Calu3 (cell line): ENCODE measurements at regions not wholly inside any gene's neighbourhood (a gene's known extent, or its start where the extent isn't known, plus 50 kb on each side); places are given as distances from the start of the nearest gene placed in this dataset.
"Not testable (repeated sequence)": the region's sequence is repeated elsewhere in the genome, so short reads cannot be mapped to it uniquely, and the experiment has no call there.

ENCODE experiments used
- BruUV-seq: library from RNA; stranded (reverse); fragments of 400-500 nt; replicated peaks from 2 replicates; lab custom pipeline; 2021; lab: Mats Ljungman, UMichigan
- CTCF ChIA-PET: fragments of 300-600 bp; sonication (Branson Sonifier 250); formaldehyde crosslinking; loops from one replicate; lab custom pipeline; 2022; ENCODE audit warnings: antibody characterized with exemption; lab: Charles Lee
- DNase-seq: peaks from one replicate; pipeline ENCODE4 v3.0.0; 2022
- H3K27ac Mint-ChIP-seq: one replicate; pipeline ENCODE4 v1.8.0; 2022; ENCODE audit warnings: mixed read lengths; ENCODE audit not compliant: unreplicated experiment
- H3K27me3 Mint-ChIP-seq: one replicate; pipeline ENCODE4 v1.8.0; 2022; ENCODE audit warnings: mixed read lengths; ENCODE audit not compliant: unreplicated experiment
- H3K36me3 Mint-ChIP-seq: one replicate; pipeline ENCODE4 v1.8.0; 2022; ENCODE audit warnings: mild to moderate bottlenecking, moderate library complexity, mixed read lengths; ENCODE audit not compliant: insufficient read depth, unreplicated experiment
- H3K4me1 Mint-ChIP-seq: one replicate; pipeline ENCODE4 v1.8.0; 2022; ENCODE audit warnings: mild to moderate bottlenecking, low read depth, mixed read lengths; ENCODE audit not compliant: unreplicated experiment
- H3K4me3 Mint-ChIP-seq: one replicate; pipeline ENCODE4 v1.8.0; 2022; ENCODE audit warnings: mild to moderate bottlenecking, low read depth, moderate library complexity, mixed read lengths; ENCODE audit not compliant: unreplicated experiment
- H3K9me3 Mint-ChIP-seq: one replicate; pipeline ENCODE4 v1.8.0; 2022; ENCODE audit warnings: low read depth, mixed read lengths; ENCODE audit not compliant: unreplicated experiment
- CTCF ChIP-seq: fragments of 200-600 bp; IDR thresholded peaks from one replicate; pipeline ENCODE4 v1.8.0; 2022; ENCODE audit warnings: antibody characterized with exemption; ENCODE audit not compliant: unreplicated experiment
- intact Hi-C: fragments of 100-400 bp; cut with micrococcal nuclease; formaldehyde crosslinking; loops from one replicate; pipeline ENCODE4 v1.10.0; 2022; ENCODE audit not compliant: unreplicated experiment

- TF ChIP-seq CTCF: no peak
- no TSS peak for BruUV-seq
- intact Hi-C loops: no loop called here
- DNase-seq: no peak
- no peak overlapping the region for H3K4me3 Mint-ChIP-seq
- H3K9me3 Mint-ChIP-seq: peaks cover 15% of the 10 kb centered on the region
- no peaks in the 10 kb centered on the region for H3K4me1 Mint-ChIP-seq
- CTCF ChIA-PET: no interaction called here
- H3K36me3 Mint-ChIP-seq: no peaks in the 10 kb centered on the region
- no peaks in the 10 kb centered on the region for H3K27me3 Mint-ChIP-seq
- H3K27ac Mint-ChIP-seq: no peak overlapping the region
Observed at GRCh38 chrX:6954836-6955235, 192.7 kb upstream of the STS start.

- intact Hi-C loops: no loop called here
- Mint-ChIP-seq H3K4me1 (no peaks in the 10 kb centered on the region), H3K4me3 (no peak overlapping the region), H3K27ac (no peak overlapping the region), H3K9me3 (peaks cover 9% of the 10 kb centered on the region), H3K27me3 (no peaks in the 10 kb centered on the region), H3K36me3 (no peaks in the 10 kb centered on the region)
- DNase-seq: no peak
- no peak for TF ChIP-seq CTCF
- CTCF ChIA-PET: no interaction called here
- BruUV-seq: no TSS peak
Observed at GRCh38 chrX:6946168-6946567, 201.3 kb upstream of the STS start.

GRCh38 chrX:6941041-6941440 is 206.5 kb upstream of the STS start:
- no peak for DNase-seq
- no peak for TF ChIP-seq CTCF
- intact Hi-C loops: no loop called here
- no peak overlapping the region for H3K27ac Mint-ChIP-seq
- H3K4me3 Mint-ChIP-seq: no peak overlapping the region
- H3K27me3 Mint-ChIP-seq: no peaks in the 10 kb centered on the region
- no peaks in the 10 kb centered on the region for H3K4me1 Mint-ChIP-seq
- no TSS peak for BruUV-seq
- no peaks in the 10 kb centered on the region for H3K36me3 Mint-ChIP-seq
- CTCF ChIA-PET: no interaction called here
- H3K9me3 Mint-ChIP-seq: peaks cover 2% of the 10 kb centered on the region

GRCh38 chrX:6932942-6933341 is 214.6 kb upstream of the STS start:
- DNase-seq, H3K4me1 Mint-ChIP-seq, H3K4me3 Mint-ChIP-seq, H3K27me3 Mint-ChIP-seq, intact Hi-C loops, BruUV-seq, H3K27ac Mint-ChIP-seq, H3K9me3 Mint-ChIP-seq, H3K36me3 Mint-ChIP-seq, CTCF ChIA-PET: not testable (repeated sequence)

- H3K4me3 Mint-ChIP-seq: no peak overlapping the region
- BruUV-seq: no TSS peak
- H3K9me3 Mint-ChIP-seq: peaks cover 8% of the 10 kb centered on the region
- H3K4me1 Mint-ChIP-seq: no peaks in the 10 kb centered on the region
- H3K27me3 Mint-ChIP-seq: no peaks in the 10 kb centered on the region
- no peak overlapping the region for H3K27ac Mint-ChIP-seq
- CTCF ChIA-PET: no interaction called here
- H3K36me3 Mint-ChIP-seq: no peaks in the 10 kb centered on the region
- DNase-seq: no peak
- intact Hi-C loops: no loop called here
- TF ChIP-seq CTCF: no peak
Observed at GRCh38 chrX:6930307-6930849, 217.1 kb upstream of the STS start.
